22Rv1 (cell line): ENCODE measurements at regions not wholly inside any gene's neighbourhood (a gene's known extent, or its start where the extent isn't known, plus 50 kb on each side); places are given as distances from the start of the nearest gene placed in this dataset.
A peak's percentile ranks its signal among the peaks of the same experiment; 100 is the strongest.

Experiments
- H3K27ac ChIP-seq: fragments of 450-650 bp; 2 replicates; pipeline ENCODE4 v1.5.1; 2017
- CTCF ChIP-seq: fragments of 450-650 bp; IDR thresholded peaks from 2 replicates; pipeline ENCODE4 v1.5.1; 2017; ENCODE audit warnings: mild to moderate bottlenecking
- ZFX ChIP-seq: fragments of 450-650 bp; IDR thresholded peaks from 2 replicates; pipeline ENCODE4 v1.6.1; 2017; ENCODE audit warnings: antibody characterized with exemption, borderline replicate concordance

- H3K27ac ChIP-seq: no peak overlapping the region
- TF ChIP-seq ZFX (no peak), CTCF (no peak)
These were observed 432.7 kb upstream of the NFE2L3 start for GRCh38 chr7:25719190-25719896.

GRCh38 chr7:25720427-25720826 is 431.6 kb upstream of the NFE2L3 start:
- no peak overlapping the region for H3K27ac ChIP-seq
- TF ChIP-seq CTCF (peak; percentile 90), ZFX (no peak)

GRCh38 chr7:25722856-25723255 is 429.1 kb upstream of the NFE2L3 start:
- H3K27ac ChIP-seq: no peak overlapping the region
- TF ChIP-seq CTCF: no peak
- no peak for TF ChIP-seq ZFX

GRCh38 chr7:25725451-25725850 is 426.5 kb upstream of the NFE2L3 start:
- no peak overlapping the region for H3K27ac ChIP-seq
- TF ChIP-seq CTCF (no peak), ZFX (no peak)

GRCh38 chr7:25726170-25726780 is 425.7 kb upstream of the NFE2L3 start:
- no peak overlapping the region for H3K27ac ChIP-seq
- TF ChIP-seq CTCF (no peak), ZFX (no peak)

- no peak overlapping the region for H3K27ac ChIP-seq
- TF ChIP-seq ZFX (no peak), CTCF (no peak)
These were observed 425.2 kb upstream of the NFE2L3 start for GRCh38 chr7:25726781-25727311.

GRCh38 chr7:25727446-25727845 is 424.6 kb upstream of the NFE2L3 start:
- no peak for TF ChIP-seq ZFX
- TF ChIP-seq CTCF: no peak
- H3K27ac ChIP-seq: no peak overlapping the region
